IMR-90 (cell line): ENCODE measurements at regions not wholly inside any gene's neighbourhood (a gene's known extent, or its start where the extent isn't known, plus 50 kb on each side); places are given as distances from the start of the nearest gene placed in this dataset.

ENCODE experiments used
- ATAC-seq: fragments of 200-7000 bp; cut with Tn5 transposase; 2 replicates; pipeline ENCODE4 v1.9.1; 2020; ENCODE audit warnings: low read depth, mild to moderate bottlenecking, moderate library complexity
- BruUV-seq: library from RNA; stranded (reverse); fragments of 400-500 nt; replicated peaks from 2 replicates; lab custom pipeline; 2021; lab: Mats Ljungman, UMichigan
- CTCF ChIA-PET: fragments of 300-600 bp; formaldehyde crosslinking; extraction: SDS; loops from one replicate; lab custom pipeline; 2021; ENCODE audit warnings: antibody characterized with exemption; lab: Yijun Ruan, JAX
- POLR2A ChIA-PET: fragments of 300-600 bp; sonication (Branson Sonifier 250); formaldehyde crosslinking; loops from one replicate; lab custom pipeline; 2022; ENCODE audit warnings: antibody characterized with exemption; ENCODE audit not compliant: unreplicated experiment; lab: Charles Lee
- DNase-seq: peaks from one replicate; pipeline ENCODE4 v3.0.0; 2013
- H2AFZ ChIP-seq: replicated peaks from 2 replicates; pipeline ENCODE3; 2013; ENCODE audit warnings: low read length, mild to moderate bottlenecking; ENCODE audit not compliant: poor library complexity
- H2AK5ac ChIP-seq: 2 replicates; pipeline ENCODE4 v1.6.1; 2013; ENCODE audit warnings: low read depth, low read length, inconsistent platforms
- H2AK9ac ChIP-seq: replicated peaks from 2 replicates; pipeline ENCODE3; 2013; ENCODE audit warnings: mild to moderate bottlenecking, low read depth, low read length, moderate library complexity; ENCODE audit not compliant: poor library complexity
- H2BK120ac ChIP-seq: 2 replicates; pipeline ENCODE4 v1.6.1; 2013; ENCODE audit warnings: low read depth, low read length, inconsistent platforms
- H2BK15ac ChIP-seq: 3 replicates; pipeline ENCODE4 v1.6.1; 2013; ENCODE audit warnings: low read depth, low read length, inconsistent platforms
- H2BK20ac ChIP-seq: 2 replicates; pipeline ENCODE4 v1.6.1; 2013; ENCODE audit warnings: low read depth, mild to moderate bottlenecking, inconsistent platforms, low read length, moderate library complexity
- H2BK5ac ChIP-seq: 2 replicates; pipeline ENCODE4 v1.6.1; 2013; ENCODE audit warnings: mild to moderate bottlenecking, low read depth, low read length, inconsistent platforms; ENCODE audit not compliant: poor library complexity, severe bottlenecking
- H3K14ac ChIP-seq: replicated peaks from 2 replicates; pipeline ENCODE4 v1.6.1; 2013; ENCODE audit warnings: low read depth, low read length, inconsistent platforms
- H3K18ac ChIP-seq: 2 replicates; pipeline ENCODE4 v1.6.1; 2013; ENCODE audit warnings: low read depth, low read length, control low read depth
- H3K23ac ChIP-seq: 2 replicates; pipeline ENCODE4 v1.6.1; 2013; ENCODE audit warnings: low read depth, low read length, inconsistent platforms
- H3K27ac ChIP-seq: 2 replicates; pipeline ENCODE4 v1.5.1; 2013; ENCODE audit warnings: mild to moderate bottlenecking, control low read depth, low read length; ENCODE audit not compliant: insufficient read depth
- H3K27me3 ChIP-seq: 2 replicates; pipeline ENCODE4 v1.6.1; 2013; ENCODE audit warnings: low read length; ENCODE audit not compliant: control insufficient read depth, insufficient read depth
- H3K36me3 ChIP-seq: 2 replicates; pipeline ENCODE4 v1.6.1; 2013; ENCODE audit warnings: low read length, mixed read lengths; ENCODE audit not compliant: control insufficient read depth, insufficient read depth
- H3K4ac ChIP-seq: 2 replicates; pipeline ENCODE4 v1.6.1; 2013; ENCODE audit warnings: low read depth, low read length, inconsistent platforms
- H3K4me1 ChIP-seq: 2 replicates; pipeline ENCODE4 v1.6.1; 2013; ENCODE audit warnings: low read length, mixed read lengths; ENCODE audit not compliant: control insufficient read depth, insufficient read depth
- H3K4me2 ChIP-seq: 2 replicates; pipeline ENCODE4 v1.6.1; 2013; ENCODE audit warnings: low read depth, mild to moderate bottlenecking, control low read depth, low read length, moderate library complexity
- H3K4me3 ChIP-seq: 2 replicates; pipeline ENCODE4 v1.5.1; 2013; ENCODE audit warnings: low read depth, mild to moderate bottlenecking, control low read depth, low read length, moderate library complexity; ENCODE audit not compliant: insufficient read depth
- H3K56ac ChIP-seq: 2 replicates; pipeline ENCODE4 v1.6.1; 2013; ENCODE audit warnings: low read length, inconsistent platforms; ENCODE audit not compliant: insufficient read depth; ENCODE audit errors: extremely low read depth
- H3K79me1 ChIP-seq, 2 experiments: 2 replicates each; pipeline ENCODE4 v1.6.1; 2013; ENCODE audit warnings: low read length in 2 of 2, inconsistent platforms in 1 of 2, low read depth in 1 of 2
- H3K9ac ChIP-seq: 2 replicates; pipeline ENCODE4 v1.6.1; 2013; ENCODE audit warnings: low read depth, low read length, control low read depth
- H3K9me1 ChIP-seq: 2 replicates; pipeline ENCODE4 v1.6.1; 2013; ENCODE audit warnings: low read length, inconsistent platforms; ENCODE audit not compliant: insufficient read depth
- H3K9me3 ChIP-seq: 2 replicates; pipeline ENCODE4 v1.6.1; 2013; ENCODE audit warnings: low read length; ENCODE audit not compliant: control insufficient read depth, insufficient read depth
- H4K20me1 ChIP-seq: 2 replicates; pipeline ENCODE4 v1.6.1; 2013; ENCODE audit warnings: low read length, inconsistent platforms; ENCODE audit not compliant: insufficient read depth
- H4K5ac ChIP-seq: 2 replicates; pipeline ENCODE4 v1.6.1; 2013; ENCODE audit warnings: mild to moderate bottlenecking, low read depth, low read length, control low read depth
- H4K8ac ChIP-seq, 2 experiments: 2 replicates each; pipeline ENCODE4 v1.6.1; 2013; ENCODE audit warnings: low read depth in 2 of 2, low read length in 2 of 2, control low read depth in 1 of 2, inconsistent platforms in 1 of 2
- H4K91ac ChIP-seq: 2 replicates; pipeline ENCODE4 v1.6.1; 2013; ENCODE audit warnings: low read depth, low read length, inconsistent platforms; ENCODE audit not compliant: insufficient read depth
- CEBPB ChIP-seq: IDR thresholded peaks from 2 replicates; pipeline ENCODE4 v1.6.1; 2012; ENCODE audit warnings: low read depth, low read length, improper control_type of control experiment
- MAFK ChIP-seq: IDR thresholded peaks from 2 replicates; pipeline ENCODE4 v1.6.1; 2012; ENCODE audit warnings: low read depth, low read length, improper control_type of control experiment
- WGBS, 2 experiments: methylation state at CpG; one replicate each; pipeline versions ENCODE4 v1.1.5 to v1.1.7; 2013; ENCODE audit warnings: missing lambda C conversion rate in 2 of 2; ENCODE audit not compliant: insufficient read length in 1 of 2; ENCODE audit errors: extremely low coverage in 2 of 2; 5-methylcytosine and 5-hydroxymethylcytosine counted together
- dilution Hi-C: fragments of 300-500 bp; cut with HindIII; formaldehyde crosslinking; loops from one replicate; pipeline ENCODE4 v1.14.3; 2018; ENCODE audit warnings: low sequenced_read_pairs; ENCODE audit not compliant: unreplicated experiment
- in situ Hi-C: fragments of 300-500 bp; cut with MboI; formaldehyde crosslinking; loops from 3 replicates; pipeline ENCODE4 v1.14.3; 2019; ENCODE audit warnings: low sequenced_read_pairs, inconsistent platforms, mixed read lengths
- intact Hi-C: fragments of 100-400 bp; cut with micrococcal nuclease; formaldehyde crosslinking; loops from 2 replicates; pipeline ENCODE4 v1.10.0; 2022

DNA sequence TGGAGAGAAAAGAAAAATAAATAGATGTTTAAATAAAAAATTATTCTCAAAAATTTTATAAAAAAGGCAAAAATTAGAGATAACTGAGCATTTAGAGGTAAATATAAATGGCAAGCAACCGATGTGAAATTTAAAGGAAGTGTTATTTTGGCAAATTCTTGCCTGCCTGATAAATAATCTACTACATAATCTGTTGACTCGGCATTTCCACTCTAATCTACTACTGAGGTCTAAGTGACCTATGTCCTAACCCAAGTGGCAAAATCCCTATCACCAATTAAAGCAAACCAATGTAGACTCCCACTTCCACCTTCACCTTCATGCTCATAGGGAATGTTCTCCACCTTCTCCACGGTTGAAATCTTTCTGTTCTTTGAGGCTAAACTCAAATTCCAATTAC is 1124.1 kb upstream of the CDH2 start:
- ChIA-PET CTCF (no interaction called here), POLR2A (no interaction called here)
- Histone ChIP-seq H4K8ac (no peak overlapping the region), H3K27ac (no peak overlapping the region), H3K4me2 (no peak overlapping the region), H3K9me1 (no peaks in the 10 kb centered on the region), H2AK5ac (no peak overlapping the region), H2AFZ (no peak overlapping the region), H4K5ac (no peak overlapping the region), H3K9ac (no peak overlapping the region), H2BK5ac (no peak overlapping the region), H2BK120ac (no peak overlapping the region), H2BK20ac (no peak overlapping the region), H2AK9ac (no peak overlapping the region), H4K91ac (no peak overlapping the region), H3K27me3 (no peaks in the 10 kb centered on the region), H3K4me1 (no peaks in the 10 kb centered on the region), H3K23ac (no peak overlapping the region), H4K20me1 (no peaks in the 10 kb centered on the region), H3K36me3 (no peaks in the 10 kb centered on the region), H3K4ac (no peak overlapping the region), H2BK15ac (no peak overlapping the region), H3K79me1 (no peaks in the 10 kb centered on the region), H3K4me3 (no peak overlapping the region), H3K9me3 (no peaks in the 10 kb centered on the region), H3K56ac (no peak overlapping the region), H3K14ac (no peak overlapping the region), H3K18ac (no peak overlapping the region)
- DNase-seq, result no peak
- BruUV-seq, result no TSS peak
- peak; percentile 89 for TF ChIP-seq MAFK
- TF ChIP-seq CEBPB, result no peak
- no peak for ATAC-seq
- dilution Hi-C loops (no loop called here), in situ Hi-C loops (no loop called here), intact Hi-C loops (no loop called here)
- no CpG with 5 or more reads among the region's 3 CpGs for WGBS, 2 experiments
